MM.1S (cell line): ENCODE measurements at regions not wholly inside any gene's neighbourhood (a gene's known extent, or its start where the extent isn't known, plus 50 kb on each side); places are given as distances from the start of the nearest gene placed in this dataset.

Experiments used
- CTCF ChIP-seq: fragments of 300-600 bp; sonication (generic); IDR thresholded peaks from 2 replicates; pipeline ENCODE4 v1.5.1; 2016; ENCODE audit warnings: antibody characterized with exemption, low read length, mixed read lengths
- EZH2 ChIP-seq: fragments of 300-600 bp; sonication (generic); optimal IDR thresholded peaks from 2 replicates; pipeline ENCODE3; 2017; ENCODE audit warnings: low read depth, mild to moderate bottlenecking, antibody characterized with exemption, low read length, mixed read lengths

- TF ChIP-seq CTCF (no peak), EZH2 (no peak)
Observed at GRCh38 chr14:81981307-81981675, 447.6 kb upstream of the SEL1L start.
